Stimulated activated CD8-positive, alpha-beta memory T cell treated with anti-CD3 and anti-CD28 coated beads, Interleukin-15, amount 100 ng/mL, for 48 hours (primary cell): ENCODE measurements at regions not wholly inside any gene's neighbourhood (a gene's known extent, or its start where the extent isn't known, plus 50 kb on each side); places are given as distances from the start of the nearest gene placed in this dataset.

Experiments used
- DNase-seq, 2 donors: peaks; one replicate each; pipeline ENCODE4 v3.0.0-alpha.2; 2020; ENCODE audit warnings: low read depth in 2 of 2

- no peak for DNase-seq
These were observed 978.4 kb downstream of the TLE4 start for GRCh38 chr9:80550181-80550580.

DNA sequence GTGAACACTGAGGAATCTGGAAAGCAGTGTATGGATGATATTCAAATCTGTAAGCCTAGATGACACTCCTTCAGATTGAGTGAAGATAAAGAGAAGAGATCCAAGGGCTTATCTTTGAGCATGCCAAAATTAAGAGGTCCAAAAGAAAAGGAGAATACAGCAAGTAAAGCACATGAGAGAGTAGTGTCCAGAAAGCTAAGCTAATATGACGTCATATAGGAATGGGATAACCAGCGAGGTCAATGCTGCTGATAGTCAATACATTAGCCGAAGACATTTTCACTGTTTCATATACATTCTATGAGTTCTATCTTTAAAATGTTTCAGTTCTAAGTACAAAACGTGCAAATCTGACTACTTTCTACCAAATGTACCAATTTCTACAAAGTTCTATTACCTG is 975.8 kb downstream of the TLE4 start:
- DNase-seq = no peak

GRCh38 chr9:80540387-80540786 is 968.6 kb downstream of the TLE4 start:
- no peak for DNase-seq

- DNase-seq = no peak
These were observed 967.2 kb downstream of the TLE4 start for GRCh38 chr9:80538976-80539375.

GRCh38 chr9:80522465-80522864 is 950.7 kb downstream of the TLE4 start:
- DNase-seq = no peak

- no peak for DNase-seq
These were observed 949.4 kb downstream of the TLE4 start for GRCh38 chr9:80521151-80521550.

GRCh38 chr9:80520231-80520630 is 948.5 kb downstream of the TLE4 start:
- no peak for DNase-seq

DNA sequence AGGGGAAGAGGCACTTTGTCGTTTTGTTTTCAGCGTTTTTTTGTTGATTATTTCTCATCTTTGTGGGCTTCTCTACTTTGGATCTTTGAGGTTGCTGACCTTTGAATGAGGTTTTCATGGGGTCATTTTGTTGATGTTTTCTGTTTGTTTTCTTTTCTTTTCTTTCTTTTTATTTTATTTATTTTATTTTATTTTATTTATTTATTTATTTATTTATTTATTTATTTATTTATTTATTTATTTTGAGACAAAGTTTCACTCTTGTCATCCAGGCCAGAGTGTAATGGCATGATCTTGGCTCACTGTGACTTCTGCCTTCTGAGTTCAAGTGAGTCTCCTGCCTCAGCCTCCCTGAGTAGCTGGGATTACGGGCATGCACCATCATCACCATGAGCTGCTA is 946.7 kb downstream of the TLE4 start:
- DNase-seq = no peak

GRCh38 chr9:80516679-80517078 is 944.9 kb downstream of the TLE4 start:
- no peak for DNase-seq

DNA sequence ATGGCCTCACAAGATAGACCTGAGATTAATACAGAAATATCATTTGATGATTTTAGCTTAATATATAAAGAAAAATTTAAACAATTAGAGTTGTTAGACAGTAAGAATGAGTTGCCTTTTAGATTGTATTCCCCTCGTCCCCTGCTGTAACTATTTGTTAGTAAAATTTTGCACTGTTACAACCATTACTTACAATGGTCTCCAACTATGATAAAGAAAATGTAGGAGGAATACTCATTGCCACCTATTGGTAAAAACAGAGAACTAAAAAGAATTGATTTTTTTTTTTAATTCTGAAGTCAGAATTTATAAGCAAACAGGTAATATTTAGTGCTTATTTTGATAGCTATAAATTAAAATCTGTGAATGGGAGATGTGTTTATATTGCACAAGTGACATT is 937.6 kb downstream of the TLE4 start:
- no peak for DNase-seq

DNA sequence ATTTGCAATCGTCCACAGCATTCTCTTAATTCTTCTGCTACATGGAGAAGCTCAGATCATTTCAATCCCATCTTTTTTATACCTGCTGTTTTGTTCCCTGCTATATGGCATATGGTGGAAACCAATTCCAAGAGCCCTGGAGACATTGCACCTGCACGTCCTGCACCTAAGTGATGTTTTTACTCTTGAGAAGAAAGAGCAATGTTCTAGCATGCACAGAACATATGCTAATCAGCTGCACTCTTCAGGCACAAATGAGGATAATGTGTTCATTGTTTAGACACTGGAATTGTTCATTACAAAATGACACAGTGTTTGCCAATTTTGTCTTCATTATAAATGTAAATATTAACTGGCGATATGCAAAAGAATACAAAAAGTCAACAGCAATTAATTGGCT is 935.8 kb downstream of the TLE4 start:
- DNase-seq = no peak

GRCh38 chr9:80504601-80505230 is 933.0 kb downstream of the TLE4 start:
- DNase-seq = no peak

- DNase-seq = no peak
These were observed 932.0 kb downstream of the TLE4 start for GRCh38 chr9:80503671-80504281.

GRCh38 chr9:80502306-80502705 is 930.5 kb downstream of the TLE4 start:
- no peak for DNase-seq

DNA sequence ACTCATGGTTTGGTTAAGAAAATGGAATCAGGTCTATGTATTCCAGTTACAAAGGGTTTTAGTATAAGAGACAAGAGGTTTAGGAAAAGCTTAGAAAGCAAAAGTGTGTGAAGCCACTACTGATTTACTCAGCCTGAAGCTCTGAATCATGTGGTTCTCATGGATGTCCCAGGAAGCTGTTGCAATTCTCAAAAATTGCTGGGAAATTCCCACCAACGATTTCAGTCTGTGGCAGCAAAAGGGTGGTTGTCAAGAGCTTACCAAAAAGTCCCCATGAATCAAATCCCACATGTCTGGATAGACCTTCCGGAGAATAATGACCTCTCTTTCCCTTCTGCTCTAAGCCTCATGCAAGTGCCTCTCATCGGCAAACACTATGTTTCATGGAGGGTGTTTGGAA is 929.9 kb downstream of the TLE4 start:
- no peak for DNase-seq

DNA sequence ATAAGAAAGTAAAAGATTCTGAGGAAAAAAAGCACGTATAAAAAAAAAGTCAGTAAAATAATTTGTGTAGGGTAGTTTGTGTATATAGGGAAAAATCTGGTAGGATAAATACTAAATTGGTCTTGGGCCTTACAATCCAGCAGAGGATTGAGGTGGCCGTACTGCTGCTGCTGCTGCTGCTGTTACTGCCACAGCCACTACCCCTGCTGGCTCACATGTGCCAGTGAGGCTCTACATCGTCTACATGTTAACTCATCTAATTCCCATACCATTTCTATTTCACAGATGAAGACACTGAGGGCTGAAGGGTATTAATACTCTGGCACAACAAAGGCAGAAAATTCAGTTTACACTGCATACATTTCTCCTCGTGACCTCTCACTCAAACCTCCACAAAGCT is 928.5 kb downstream of the TLE4 start:
- no peak for DNase-seq

GRCh38 chr9:80498001-80498555 is 926.3 kb downstream of the TLE4 start:
- no peak for DNase-seq

DNA sequence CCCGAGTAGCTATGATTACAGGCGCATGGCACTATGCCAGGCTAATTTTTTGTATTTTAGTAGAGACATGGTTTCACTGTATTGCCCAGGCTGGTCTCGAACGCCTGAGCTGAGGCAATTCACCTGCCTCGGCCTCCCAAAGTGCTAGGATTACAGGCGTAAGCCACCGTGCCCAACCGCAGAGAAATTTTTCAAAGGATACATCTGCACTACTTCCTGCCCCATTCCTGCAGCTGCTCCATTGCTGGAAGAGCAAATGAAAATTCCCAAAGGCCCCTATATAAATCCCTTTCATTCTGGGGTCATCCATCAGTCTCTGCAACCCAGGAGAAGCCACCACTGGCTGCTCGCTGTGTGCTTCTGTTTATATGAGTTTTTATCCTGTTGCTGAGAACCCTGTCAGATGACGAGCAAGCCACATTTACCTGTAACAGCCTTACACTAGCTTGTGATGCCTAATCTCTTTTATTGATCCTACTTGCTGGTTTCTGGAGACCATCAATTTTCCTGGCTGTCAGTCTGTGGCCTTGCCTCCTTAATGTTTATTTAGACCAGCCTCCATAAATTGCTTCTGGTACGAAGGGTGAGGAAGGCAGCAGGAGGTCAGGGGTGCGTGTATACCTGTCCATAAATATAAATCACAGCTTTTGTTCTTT is 925.3 kb downstream of the TLE4 start:
- no peak for DNase-seq

DNA sequence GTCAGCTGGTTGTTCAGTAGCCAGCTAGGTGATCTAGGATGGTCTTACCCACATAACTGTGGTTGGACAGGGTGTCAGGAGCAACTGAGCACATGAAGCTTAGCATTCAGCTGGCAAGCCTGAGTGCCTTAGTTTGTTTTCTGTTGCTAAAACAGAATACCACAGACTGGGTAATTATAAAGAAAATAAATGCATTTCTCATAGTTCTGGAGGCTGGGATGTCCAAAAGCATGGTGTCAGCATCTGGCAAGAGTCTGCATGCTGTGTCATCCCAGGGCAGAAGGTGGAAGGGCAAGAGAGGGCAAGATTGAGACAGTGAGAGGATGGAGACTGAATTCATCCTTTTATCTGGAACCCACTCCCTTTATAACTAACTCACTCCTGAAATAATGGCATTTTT is 921.5 kb downstream of the TLE4 start:
- DNase-seq = no peak

DNA sequence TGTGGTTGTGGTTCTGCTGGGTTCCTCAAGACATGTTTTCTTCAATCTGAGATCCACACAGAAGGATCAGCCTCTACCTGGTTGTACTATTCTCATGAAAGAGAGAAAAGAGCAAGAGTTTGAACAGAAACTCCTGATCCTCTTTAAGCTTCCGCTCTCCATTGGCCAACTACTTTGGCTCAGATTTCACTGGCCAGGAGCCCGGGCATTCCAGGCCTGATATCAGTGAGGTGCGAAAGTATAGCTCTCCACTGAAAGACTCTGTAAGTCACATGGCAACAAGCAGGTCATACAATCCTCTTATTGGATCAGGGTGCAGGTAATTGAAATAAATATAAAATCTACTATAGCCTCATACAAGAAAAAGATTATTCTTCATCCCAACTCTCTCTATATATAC is 920.5 kb downstream of the TLE4 start:
- DNase-seq = no peak

- no peak for DNase-seq
These were observed 919.4 kb downstream of the TLE4 start for GRCh38 chr9:80491086-80491696.

GRCh38 chr9:80489329-80489728 is 917.6 kb downstream of the TLE4 start:
- DNase-seq = no peak
